ENCODE measurements at regions not wholly inside any gene's neighbourhood (a gene's known extent, or its start where the extent isn't known, plus 50 kb on each side); places are given as distances from the start of the nearest gene placed in this dataset.

GRCh38 chrX:110409925-110410324 lies 51.3 kb downstream of the RTL9 start:
- in situ Hi-C loops (cut with MboI) (loop anchor here (5.0 to 25.0 kb wide), 4 partner anchors 85 to 685 kb away; no protein-coding TSS in a partner anchor), intact Hi-C loops (cut with micrococcal nuclease) (loop anchor here (2.0 to 10.0 kb wide), 2 partner anchors 89 to 495 kb away; no protein-coding TSS in a partner anchor)
- Histone ChIP-seq H3K4me3 (no peak overlapping the region), H3K4me1 (replicated peaks in 1 of 2; ENCODE audit: control insufficient read depth in 2 of 2, insufficient read depth in 2 of 2, low read length in 2 of 2) (peaks cover 32 to 49% of the 10 kb centered on the region in 2 experiments; a peak in 4 of 5 replicates), H3K79me2 (ENCODE audit: control insufficient read depth, insufficient read depth, low read length) (no peaks in the 10 kb centered on the region), H3K27ac (ENCODE audit: extremely low read depth, low read depth, low read length) (peak overlapping the region; percentile 86), H3K9me3 (replicated peaks; ENCODE audit: control insufficient read depth, insufficient read depth, low read depth, low read length) (no peaks in the 10 kb centered on the region), H2AFZ (ENCODE audit: low read depth, low read length) (peak overlapping the region; percentile 76), H4K20me1 (replicated peaks; ENCODE audit: control insufficient read depth, insufficient read depth, low read length) (no peaks in the 10 kb centered on the region), H3K9ac (ENCODE audit: insufficient read depth in 1 of 2, low read depth in 2 of 2, low read length in 2 of 2) (peak overlapping the region in 1 of 2 experiments; percentile 65; a peak in 2 of 4 replicates), H3K9me1 (ENCODE audit: control insufficient read depth, insufficient read depth, low read length) (no peaks in the 10 kb centered on the region), H3K4me2 (ENCODE audit: insufficient read depth, low read length) (peak overlapping the region; percentile 72), H3K27me3 (ENCODE audit: control insufficient read depth in 2 of 2, insufficient read depth in 2 of 2, low read length in 2 of 2) (no peaks in the 10 kb centered on the region), H3K36me3 (ENCODE audit: control insufficient read depth, insufficient read depth, low read length) (no peaks in the 10 kb centered on the region; the same call in 2 of the 3 replicates)
- POLR2A ChIA-PET: interaction anchor here (2.0 to 2.4 kb wide), 3 partner anchors 231 to 257 kb away, joined by 6 to 8 read pairs (median 7); no protein-coding TSS in a partner anchor
- FAIRE-seq: peak; percentile 80
- CTCF ChIA-PET (ENCODE audit: low intra/inter-chr PET ratio): interaction anchor here (0.7 to 6.5 kb wide), 2 partner anchors 249 to 263 kb away, joined by 3 to 39 read pairs; no protein-coding TSS in a partner anchor
- no TSS peak for BruUV-seq (replicated peaks)
- ATAC-seq: peak; percentile 60
- WGBS (ENCODE audit: insufficient coverage, low coverage, missing lambda C conversion rate): under 1% methylated on average over 6 of the region's 6 CpGs
- DNase-seq (ENCODE audit: extremely low read depth in 1 of 4, low spot score in 3 of 4): peak in 2 of 4 experiments; percentile 53 to 70
- TF ChIP-seq FUS (optimal IDR thresholded peaks at IDR 0.05; ENCODE audit: low read depth, low read length) (no peak), RHOXF2B (CRISPR knock-in tag; conservative IDR thresholded peaks at IDR 0.05) (no peak), ZNF586 (CRISPR knock-in tag; conservative IDR thresholded peaks at IDR 0.05) (no peak), ZNF134 (CRISPR knock-in tag; conservative IDR thresholded peaks at IDR 0.05) (no peak), ZNF347 (CRISPR knock-in tag; IDR thresholded peaks at IDR 0.05; ENCODE audit: low read depth) (no peak), ZNF77 (CRISPR knock-in tag; IDR thresholded peaks at IDR 0.05) (no peak), NFE2 (IDR thresholded peaks at IDR 0.05; ENCODE audit: low read depth) (peak; percentile 73), ADNP (tag; IDR thresholded peaks at IDR 0.05) (no peak), POU5F1 (IDR thresholded peaks at IDR 0.05; ENCODE audit: borderline replicate concordance, low read depth, low read length, partially characterized antibody) (no peak), RAD21 (CRISPR knock-in tag; conservative IDR thresholded peaks at IDR 0.05 in 1 of 2, IDR thresholded peaks at IDR 0.05 in 1 of 2) (no peak), NCOR1 (IDR thresholded peaks at IDR 0.05) (no peak), BCL6 (CRISPR knock-in tag; IDR thresholded peaks at IDR 0.05) (no peak), NR2C1 (IDR thresholded peaks at IDR 0.05) (no peak), NR2C1 (tag; IDR thresholded peaks at IDR 0.05) (peak; percentile 42; the same call in 1 of the 2 replicates), KDM4B (IDR thresholded peaks at IDR 0.05; ENCODE audit: borderline replicate concordance in 2 of 2, low read depth in 1 of 2) (no peak), SAP30 (IDR thresholded peaks at IDR 0.05; ENCODE audit: borderline replicate concordance, insufficient read depth, low read depth, low read length, poor library complexity, severe bottlenecking) (no peak), ZNF197 (CRISPR knock-in tag; IDR thresholded peaks at IDR 0.05; ENCODE audit: low read depth) (no peak), ZBTB1 (CRISPR knock-in tag; IDR thresholded peaks at IDR 0.05; ENCODE audit: borderline replicate concordance, low read depth) (no peak), E2F3 (CRISPR knock-in tag; IDR thresholded peaks at IDR 0.05) (no peak), PHF21A (IDR thresholded peaks at IDR 0.05; ENCODE audit: borderline replicate concordance, low read depth) (no peak), ILK (tag; IDR thresholded peaks at IDR 0.05; ENCODE audit: borderline replicate concordance, low read depth) (no peak)
- TF ChIP-seq, protein P1, sequence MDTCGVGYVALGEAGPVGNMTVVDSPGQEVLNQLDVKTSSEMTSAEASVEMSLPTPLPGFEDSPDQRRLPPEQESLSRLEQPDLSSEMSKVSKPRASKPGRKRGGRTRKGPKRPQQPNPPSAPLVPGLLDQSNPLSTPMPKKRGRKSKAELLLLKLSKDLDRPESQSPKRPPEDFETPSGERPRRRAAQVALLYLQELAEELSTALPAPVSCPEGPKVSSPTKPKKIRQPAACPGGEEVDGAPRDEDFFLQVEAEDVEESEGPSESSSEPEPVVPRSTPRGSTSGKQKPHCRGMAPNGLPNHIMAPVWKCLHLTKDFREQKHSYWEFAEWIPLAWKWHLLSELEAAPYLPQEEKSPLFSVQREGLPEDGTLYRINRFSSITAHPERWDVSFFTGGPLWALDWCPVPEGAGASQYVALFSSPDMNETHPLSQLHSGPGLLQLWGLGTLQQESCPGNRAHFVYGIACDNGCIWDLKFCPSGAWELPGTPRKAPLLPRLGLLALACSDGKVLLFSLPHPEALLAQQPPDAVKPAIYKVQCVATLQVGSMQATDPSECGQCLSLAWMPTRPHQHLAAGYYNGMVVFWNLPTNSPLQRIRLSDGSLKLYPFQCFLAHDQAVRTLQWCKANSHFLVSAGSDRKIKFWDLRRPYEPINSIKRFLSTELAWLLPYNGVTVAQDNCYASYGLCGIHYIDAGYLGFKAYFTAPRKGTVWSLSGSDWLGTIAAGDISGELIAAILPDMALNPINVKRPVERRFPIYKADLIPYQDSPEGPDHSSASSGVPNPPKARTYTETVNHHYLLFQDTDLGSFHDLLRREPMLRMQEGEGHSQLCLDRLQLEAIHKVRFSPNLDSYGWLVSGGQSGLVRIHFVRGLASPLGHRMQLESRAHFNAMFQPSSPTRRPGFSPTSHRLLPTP (IDR thresholded peaks at IDR 0.05; ENCODE audit: borderline replicate concordance, extremely low read depth, insufficient read length): no peak
